ENCODE measurements at regions not wholly inside any gene's neighbourhood (a gene's known extent, or its start where the extent isn't known, plus 50 kb on each side); places are given as distances from the start of the nearest gene placed in this dataset.

DNA sequence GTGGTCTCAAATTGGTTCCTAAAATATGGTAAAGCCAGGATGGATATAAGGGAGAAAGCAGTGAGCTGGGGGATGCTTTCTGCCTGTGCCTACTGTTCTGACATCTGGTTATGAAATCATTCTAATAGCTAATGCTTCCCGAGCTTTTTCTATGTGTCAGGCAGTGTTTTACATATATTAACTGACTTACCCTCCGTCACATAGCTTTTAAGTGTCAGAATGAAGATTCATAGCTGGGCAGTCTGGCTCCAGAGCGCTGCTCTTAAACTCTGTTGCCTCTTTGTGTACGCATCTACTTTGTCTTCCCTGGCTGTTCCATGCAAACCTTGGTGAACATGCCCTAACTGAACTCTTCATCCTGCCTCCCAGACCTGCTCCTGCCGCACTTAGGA is 195.7 kb downstream of the LPIN1 start:
- TF ChIP-seq POLR2A (IDR thresholded peaks at IDR 0.05; ENCODE audit: low read length): no peak
- TF ChIP-seq GATA3 (IDR thresholded peaks at IDR 0.05; ENCODE audit: borderline replicate concordance): no peak
- no peak for TF ChIP-seq CEBPB (IDR thresholded peaks at IDR 0.05)
- TF ChIP-seq, protein P1, sequence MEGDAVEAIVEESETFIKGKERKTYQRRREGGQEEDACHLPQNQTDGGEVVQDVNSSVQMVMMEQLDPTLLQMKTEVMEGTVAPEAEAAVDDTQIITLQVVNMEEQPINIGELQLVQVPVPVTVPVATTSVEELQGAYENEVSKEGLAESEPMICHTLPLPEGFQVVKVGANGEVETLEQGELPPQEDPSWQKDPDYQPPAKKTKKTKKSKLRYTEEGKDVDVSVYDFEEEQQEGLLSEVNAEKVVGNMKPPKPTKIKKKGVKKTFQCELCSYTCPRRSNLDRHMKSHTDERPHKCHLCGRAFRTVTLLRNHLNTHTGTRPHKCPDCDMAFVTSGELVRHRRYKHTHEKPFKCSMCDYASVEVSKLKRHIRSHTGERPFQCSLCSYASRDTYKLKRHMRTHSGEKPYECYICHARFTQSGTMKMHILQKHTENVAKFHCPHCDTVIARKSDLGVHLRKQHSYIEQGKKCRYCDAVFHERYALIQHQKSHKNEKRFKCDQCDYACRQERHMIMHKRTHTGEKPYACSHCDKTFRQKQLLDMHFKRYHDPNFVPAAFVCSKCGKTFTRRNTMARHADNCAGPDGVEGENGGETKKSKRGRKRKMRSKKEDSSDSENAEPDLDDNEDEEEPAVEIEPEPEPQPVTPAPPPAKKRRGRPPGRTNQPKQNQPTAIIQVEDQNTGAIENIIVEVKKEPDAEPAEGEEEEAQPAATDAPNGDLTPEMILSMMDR (IDR thresholded peaks at IDR 0.05): no peak
- TF ChIP-seq CBX2 (IDR thresholded peaks at IDR 0.05; ENCODE audit: borderline replicate concordance, low read depth): no peak

Data from A549 (cell line).